ENCODE measurements at regions not wholly inside any gene's neighbourhood (a gene's known extent, or its start where the extent isn't known, plus 50 kb on each side); places are given as distances from the start of the nearest gene placed in this dataset.

GRCh38 chr4:53813998-53814397, 222.7 kb upstream of the LNX1 start:
- no peak for DNase-seq (ENCODE audit: low read depth)

GRCh38 chr4:53810643-53811042, 219.4 kb upstream of the LNX1 start:
- no peak for DNase-seq (ENCODE audit: low read depth)

DNA sequence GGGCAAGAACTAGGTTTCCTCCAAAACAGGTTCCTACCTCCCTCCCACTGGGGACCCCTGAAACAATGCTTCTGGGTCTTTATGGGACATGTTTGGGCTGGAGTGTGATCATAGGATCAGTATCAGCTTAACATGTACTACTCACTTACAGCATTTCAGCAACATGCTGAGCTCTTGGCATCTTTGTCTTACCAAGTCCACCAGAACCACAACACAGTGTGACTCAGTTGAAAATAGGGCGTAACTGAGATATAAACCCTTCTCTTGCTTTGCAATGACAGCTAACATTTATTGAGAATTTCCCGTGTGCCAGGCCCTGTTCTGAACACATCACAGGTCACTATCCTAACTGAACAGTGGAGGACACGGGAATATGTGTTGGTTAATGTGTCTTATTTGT, 218.5 kb upstream of the LNX1 start:
- DNase-seq (ENCODE audit: low read depth), result no peak

DNA sequence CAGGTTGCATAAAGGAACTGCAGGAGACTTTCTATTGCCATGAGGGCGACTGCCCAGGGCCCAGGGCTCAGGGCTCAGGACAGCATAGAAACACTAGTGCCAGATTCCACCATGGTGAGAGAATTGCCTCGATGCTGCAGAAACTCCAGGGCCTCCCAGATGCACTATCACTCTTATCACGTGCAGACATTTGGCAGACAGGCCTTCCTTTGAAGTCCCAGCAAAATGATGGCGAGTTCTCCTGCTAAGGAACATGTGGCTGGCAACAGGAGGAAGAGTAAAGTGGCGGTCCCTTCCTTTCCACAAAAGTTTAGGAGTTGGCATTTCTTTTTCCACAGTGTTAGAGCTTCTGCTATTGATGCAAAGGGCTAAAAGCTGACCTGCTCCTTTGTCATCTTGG, 214.0 kb upstream of the LNX1 start:
- no peak for DNase-seq (ENCODE audit: low read depth)

DNA sequence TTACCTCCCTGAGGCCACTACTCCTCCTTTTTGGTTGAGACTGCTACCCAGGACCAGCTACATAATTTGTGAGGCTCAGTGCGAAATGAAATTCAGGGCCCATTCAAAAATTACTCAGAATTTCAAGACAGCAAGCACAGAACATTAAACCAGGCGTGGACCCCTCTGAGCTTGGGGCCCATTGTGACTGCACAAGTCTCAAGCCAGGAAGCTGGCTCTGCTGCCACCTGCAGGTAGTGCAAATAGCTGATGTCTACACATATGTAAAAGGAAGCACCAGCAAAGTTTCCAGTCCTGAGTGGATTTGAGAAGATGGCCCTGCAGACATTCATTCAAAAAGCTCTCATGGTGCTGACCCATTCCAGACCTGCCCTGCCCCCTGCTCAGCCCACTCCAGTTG, 213.4 kb upstream of the LNX1 start:
- no peak for DNase-seq (ENCODE audit: low read depth)

DNA sequence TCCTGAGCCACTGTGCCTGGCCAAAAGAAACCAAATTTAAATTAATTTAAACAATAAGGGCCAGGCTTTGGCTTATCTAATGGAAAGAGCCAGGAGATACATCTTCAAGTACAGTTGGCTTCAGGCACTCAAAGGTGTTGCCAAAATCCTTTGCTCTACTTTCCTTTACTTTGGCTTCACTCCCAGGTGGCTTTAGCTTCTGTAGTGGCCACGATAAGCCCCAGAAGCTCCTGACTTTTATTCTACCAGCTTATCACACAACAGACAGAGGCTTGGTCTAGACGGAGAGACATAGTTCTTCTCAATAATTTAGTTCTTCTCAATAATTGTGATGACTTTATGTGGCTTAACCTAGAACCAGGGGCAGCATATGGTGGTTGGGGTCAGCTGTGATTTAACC, 211.2 kb upstream of the LNX1 start:
- DNase-seq (ENCODE audit: low read depth), result no peak

- no peak for DNase-seq (ENCODE audit: low read depth)
Observed at GRCh38 chr4:53801373-53801772, 210.1 kb upstream of the LNX1 start.

DNA sequence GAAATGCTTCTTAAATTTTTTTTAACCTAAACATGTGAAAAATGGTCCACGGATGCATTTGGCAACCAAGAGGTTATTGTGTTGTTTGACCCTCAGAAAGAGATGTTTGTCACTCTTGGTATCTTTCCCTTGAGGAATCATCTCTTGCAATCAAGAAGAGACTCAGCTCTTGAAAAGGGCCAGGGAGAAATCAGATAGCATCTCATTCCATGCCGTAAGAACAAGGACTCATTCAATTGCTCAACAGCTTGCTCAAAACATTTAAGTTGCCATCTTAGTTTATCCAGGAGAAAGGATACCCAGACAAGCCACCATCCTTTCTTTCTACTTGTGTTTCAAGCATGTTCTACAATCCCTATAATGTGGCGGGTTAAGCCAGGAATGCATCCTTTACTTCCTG, 209.5 kb upstream of the LNX1 start:
- DNase-seq (ENCODE audit: low read depth), result no peak

- no peak for DNase-seq (ENCODE audit: low read depth)
Observed at GRCh38 chr4:53793096-53793495, 201.8 kb upstream of the LNX1 start.

GRCh38 chr4:53790286-53790685, 199.0 kb upstream of the LNX1 start:
- DNase-seq (ENCODE audit: low read depth), result no peak

DNA sequence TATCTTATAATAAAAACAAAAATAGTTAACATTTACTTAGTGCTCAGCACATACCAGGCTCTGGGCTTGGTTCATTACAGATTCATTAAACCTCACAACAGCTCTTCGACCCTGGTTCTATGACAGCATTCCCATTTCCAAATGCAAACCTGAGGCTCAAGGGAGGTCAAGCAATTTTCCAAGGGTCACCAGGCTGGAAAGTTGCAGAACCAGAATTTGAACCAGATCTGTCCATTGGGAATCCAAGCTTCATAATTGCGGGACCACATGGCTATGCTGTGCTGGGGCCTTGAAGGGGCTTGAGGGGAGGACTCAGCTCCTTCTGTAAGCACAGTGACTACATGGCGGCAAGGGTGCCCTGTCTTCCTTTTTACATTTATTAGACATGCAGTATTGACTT, 197.3 kb upstream of the LNX1 start:
- DNase-seq (ENCODE audit: low read depth), result no peak

DNA sequence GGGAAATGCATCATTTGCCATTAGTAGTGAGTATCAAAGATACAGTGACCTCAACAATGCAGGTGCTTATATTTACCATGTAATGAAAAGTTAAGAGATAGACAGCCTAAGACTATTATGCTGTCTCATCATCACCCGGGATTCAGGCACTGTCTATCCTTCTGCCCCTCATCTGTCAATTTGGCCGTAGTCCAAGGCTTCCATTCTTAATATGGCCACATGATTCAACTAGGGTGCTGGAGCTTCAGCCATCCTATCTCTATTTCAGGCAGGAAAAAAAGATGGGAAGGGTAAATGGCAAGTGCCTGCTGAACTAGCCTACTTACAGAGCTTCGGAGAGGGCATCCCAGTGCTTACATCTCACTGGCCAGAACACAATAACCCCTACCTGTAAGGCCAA, 196.7 kb upstream of the LNX1 start:
- DNase-seq (ENCODE audit: low read depth), result no peak

- DNase-seq (ENCODE audit: low read depth), result no peak
Observed at GRCh38 chr4:53786632-53787031, 195.3 kb upstream of the LNX1 start.

DNA sequence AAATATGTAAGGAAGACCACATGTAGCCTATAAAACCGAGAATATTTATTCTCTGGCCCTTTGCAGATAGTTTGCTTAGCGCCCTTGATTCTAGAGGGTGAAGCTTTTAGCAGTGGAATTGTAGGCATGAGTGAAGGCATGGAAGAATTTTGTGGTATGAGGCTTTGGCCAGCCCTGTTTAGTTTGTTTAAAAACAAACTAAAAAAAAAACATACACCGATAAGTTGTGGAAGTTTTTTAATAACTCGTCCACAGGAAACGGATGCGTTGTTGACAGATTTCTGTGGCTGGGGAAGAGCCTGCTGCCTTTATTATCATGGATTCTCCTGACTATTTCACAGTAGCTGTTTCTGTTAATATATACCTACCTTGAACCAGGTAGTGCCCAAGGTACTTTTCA, 194.7 kb upstream of the LNX1 start:
- no peak for DNase-seq (ENCODE audit: low read depth)

- no peak for DNase-seq (ENCODE audit: low read depth)
Observed at GRCh38 chr4:53784112-53784511, 192.8 kb upstream of the LNX1 start.

GRCh38 chr4:53783208-53783859, 192.0 kb upstream of the LNX1 start:
- no peak for DNase-seq (ENCODE audit: low read depth)

DNA sequence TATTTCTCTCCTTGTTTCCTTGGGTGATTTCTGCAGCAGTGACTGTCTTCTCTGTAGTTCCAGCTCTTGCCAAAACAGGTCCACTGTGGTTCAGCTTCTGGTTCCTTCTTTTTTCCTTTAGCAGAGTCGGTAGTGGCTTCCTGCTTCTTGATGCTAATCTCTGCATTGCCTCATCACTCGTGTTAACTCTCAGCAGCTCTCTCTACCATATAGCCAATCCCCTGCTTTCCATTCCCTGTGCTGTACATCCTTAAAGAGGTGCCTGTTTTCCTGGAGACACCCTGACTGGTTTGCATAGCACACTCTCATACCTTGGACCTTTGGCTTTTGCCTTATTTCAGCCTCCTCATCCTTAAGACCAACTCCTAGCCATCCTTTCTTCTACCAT, 191.2 kb upstream of the LNX1 start:
- no peak for DNase-seq (ENCODE audit: low read depth)

DNA sequence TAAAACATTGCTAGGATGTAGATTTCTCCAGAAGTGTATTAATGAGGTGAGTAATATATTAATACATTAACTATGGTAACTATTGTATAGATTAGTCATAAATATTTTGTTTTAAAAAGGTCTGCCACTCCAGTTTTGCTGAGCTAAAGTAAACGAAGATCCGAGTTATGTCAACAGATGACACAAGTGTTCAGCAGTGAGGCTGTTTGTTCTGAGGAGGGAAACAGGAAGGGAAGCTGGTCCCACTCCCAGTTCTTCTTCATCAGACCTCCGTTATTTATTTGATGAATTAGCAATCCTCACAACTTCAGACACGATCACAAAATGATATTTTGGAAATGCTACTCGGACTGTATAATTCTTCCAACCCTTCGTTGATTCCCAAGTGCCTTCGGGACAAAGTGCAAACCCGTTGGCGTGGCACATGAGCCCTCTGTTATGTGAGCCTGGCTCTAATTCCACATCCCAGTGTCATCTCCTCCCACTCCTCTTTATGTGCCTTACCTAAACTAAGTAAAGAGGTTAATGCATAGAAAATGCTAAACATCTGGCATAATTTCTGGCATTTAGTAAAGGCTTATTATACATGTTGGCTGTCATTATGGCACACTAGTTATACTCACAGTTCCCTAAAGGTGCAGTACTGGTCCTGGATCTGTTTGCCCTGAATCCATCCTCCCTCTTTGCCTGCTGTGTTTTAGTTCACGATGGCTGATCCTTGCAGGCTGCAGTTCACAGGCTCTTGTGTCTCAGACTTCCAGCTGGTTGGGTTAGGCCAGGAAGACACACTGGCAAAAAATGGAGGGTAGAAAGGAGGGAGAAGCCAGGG, 190.6 kb upstream of the LNX1 start:
- DNase-seq (ENCODE audit: low read depth), result no peak

GRCh38 chr4:53780736-53781400, 189.6 kb upstream of the LNX1 start:
- no peak for DNase-seq (ENCODE audit: low read depth)

- no peak for DNase-seq (ENCODE audit: low read depth)
Observed at GRCh38 chr4:53779025-53779424, 187.7 kb upstream of the LNX1 start.

DNA sequence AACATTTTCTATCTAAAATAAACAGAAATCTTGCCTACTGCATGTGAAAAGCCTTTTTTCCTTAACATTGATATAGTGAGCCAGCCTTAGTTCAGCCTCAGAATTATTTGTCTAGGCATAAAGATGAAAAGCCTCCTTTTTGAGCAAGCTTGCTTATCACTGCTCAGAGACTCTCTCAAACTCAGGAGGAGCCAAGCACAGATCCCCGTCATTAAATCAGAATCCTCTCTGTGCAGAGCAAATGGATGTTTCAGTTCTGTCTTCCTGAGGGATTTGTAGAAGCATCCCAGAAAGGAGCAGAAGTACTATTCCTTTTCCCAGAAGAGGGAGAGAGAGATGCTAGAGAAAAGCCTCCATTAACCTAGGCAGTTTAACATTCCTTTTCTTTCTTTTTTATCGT, 186.9 kb upstream of the LNX1 start:
- no peak for DNase-seq (ENCODE audit: low read depth)

DNA sequence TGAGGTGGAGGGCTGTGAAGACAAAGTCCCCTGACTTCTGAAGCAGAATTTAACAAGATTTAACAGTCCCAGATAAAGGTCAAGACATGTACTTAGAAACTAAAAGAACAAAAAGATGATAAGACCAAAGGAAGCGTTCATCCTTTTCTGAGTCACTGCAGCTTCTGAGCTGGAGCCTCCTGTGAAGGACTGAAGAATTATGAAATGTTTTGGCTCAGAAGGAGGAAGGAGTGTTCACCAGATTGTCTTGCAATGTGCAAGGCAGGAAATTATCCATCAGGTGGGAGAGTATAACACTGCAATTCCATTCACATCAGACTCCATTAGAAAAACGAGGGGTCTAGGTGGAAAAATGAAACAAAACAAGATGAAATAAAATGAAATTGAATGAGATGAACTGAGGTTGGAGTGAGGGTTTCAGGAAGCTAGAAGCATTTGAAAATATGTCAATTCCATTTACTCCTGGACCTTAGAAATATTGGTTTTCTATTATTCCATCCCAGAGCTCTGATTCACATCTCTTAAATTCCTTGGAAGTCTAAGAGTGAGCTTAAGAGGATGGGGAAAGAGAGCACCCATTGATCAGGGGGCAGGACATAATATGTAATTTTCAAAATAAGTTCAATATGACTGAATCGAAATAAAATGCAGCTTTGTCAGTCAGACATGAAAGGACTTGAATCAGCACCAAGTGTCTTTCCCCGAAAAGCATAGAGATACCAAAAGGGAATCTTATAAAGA, 186.1 kb upstream of the LNX1 start:
- DNase-seq (ENCODE audit: low read depth), result no peak

DNA sequence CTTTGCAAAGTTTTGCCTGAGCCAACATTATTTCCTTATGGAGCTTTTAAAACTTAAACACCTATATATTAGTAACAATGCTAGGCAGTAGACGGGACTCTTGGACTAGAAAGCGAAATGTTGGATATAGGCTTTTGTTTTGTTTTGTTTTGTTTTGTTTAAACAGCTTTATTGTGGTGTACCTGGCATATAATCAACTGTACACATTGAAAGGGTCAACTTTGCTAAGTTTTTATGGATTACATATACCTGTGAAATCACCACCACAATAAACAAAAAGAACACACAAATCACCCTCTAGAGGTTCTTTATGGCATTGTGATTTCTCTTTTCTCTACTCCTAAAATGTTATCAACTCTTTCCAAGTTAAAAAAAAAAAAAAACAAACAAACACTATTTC, 184.9 kb upstream of the LNX1 start:
- no peak for DNase-seq (ENCODE audit: low read depth)

All from stimulated activated CD4-positive, alpha-beta T cell treated with anti-CD3 and anti-CD28 coated beads, Interleukin-2, amount 100 ng/mL, for 4 hours (primary cell).